ENCODE measurements at regions not wholly inside any gene's neighbourhood (a gene's known extent, or its start where the extent isn't known, plus 50 kb on each side); places are given as distances from the start of the nearest gene placed in this dataset.

DNA sequence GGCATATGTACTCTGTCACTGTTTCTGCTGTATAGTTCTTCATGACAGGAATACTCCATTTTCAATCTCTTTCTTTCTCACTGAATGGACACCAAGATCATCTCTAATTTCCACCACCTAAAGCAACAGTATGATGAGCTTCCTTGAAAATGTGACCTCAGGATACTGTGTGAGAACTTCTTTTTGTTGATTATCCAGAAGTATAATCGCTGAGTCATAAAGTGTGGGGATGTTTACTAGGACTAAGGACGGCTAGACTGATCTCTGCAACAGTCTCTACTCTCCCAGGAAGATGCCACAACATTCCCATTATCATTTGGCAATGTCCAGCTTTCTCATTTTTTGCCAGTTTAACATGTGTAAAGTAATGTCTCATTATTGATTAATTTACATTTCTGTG, 70.3 kb downstream of the TNFSF18 start:
- Mint-ChIP-seq H3K4me3 (no peak overlapping the region), H3K27ac (no peak overlapping the region), H3K9me3 (no peaks in the 10 kb centered on the region), H3K4me1 (ENCODE audit: low read depth) (no peaks in the 10 kb centered on the region), H3K27me3 (ENCODE audit: low read depth) (peaks cover 4% of the 10 kb centered on the region), H3K36me3 (ENCODE audit: low read depth) (no peaks in the 10 kb centered on the region)
- DNase-seq (ENCODE audit: low spot score): no peak

DNA sequence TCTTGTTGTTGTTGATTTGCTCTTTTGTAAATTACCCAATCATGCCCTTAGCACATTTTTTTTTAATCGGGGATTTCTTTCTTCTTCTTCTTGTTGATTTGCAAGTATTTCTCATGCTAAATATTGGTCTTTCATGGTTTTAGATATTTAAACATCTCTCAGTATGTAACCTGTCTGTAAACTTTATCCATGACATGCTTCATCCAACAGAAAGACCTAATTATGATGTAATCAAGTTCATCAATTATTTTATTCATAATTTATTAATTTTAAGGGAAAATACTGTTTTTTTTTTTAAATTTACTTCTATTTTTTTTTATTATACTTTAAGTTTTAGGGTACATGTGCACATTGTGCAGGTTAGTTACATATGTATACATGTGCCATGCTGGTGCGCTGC, 69.8 kb downstream of the TNFSF18 start:
- no peaks in the 10 kb centered on the region for H3K9me3 Mint-ChIP-seq
- H3K27ac Mint-ChIP-seq: no peak overlapping the region
- no peaks in the 10 kb centered on the region for H3K4me1 Mint-ChIP-seq (ENCODE audit: low read depth)
- no peaks in the 10 kb centered on the region for H3K36me3 Mint-ChIP-seq (ENCODE audit: low read depth)
- H3K4me3 Mint-ChIP-seq: no peak overlapping the region
- H3K27me3 Mint-ChIP-seq (ENCODE audit: low read depth): peaks cover 4% of the 10 kb centered on the region
- DNase-seq (ENCODE audit: low spot score): no peak

Measured in T-helper 2 cell treated with Interferon-gamma antibody and Interleukin-4, amounts not matched to agents 5 μg/mL and 100 μg/mL, for 36 hours (primary cell).